Mucosa of gallbladder (tissue), 1 donor: ENCODE measurements at regions not wholly inside any gene's neighbourhood (a gene's known extent, or its start where the extent isn't known, plus 50 kb on each side); places are given as distances from the start of the nearest gene placed in this dataset.

Source experiments
- DNase-seq: peaks from one replicate; pipeline ENCODE4 v3.0.0-alpha.2; 2020; ENCODE audit warnings: low spot score
- donor health status: DM: no; HTN: no; CAD: no.

DNA sequence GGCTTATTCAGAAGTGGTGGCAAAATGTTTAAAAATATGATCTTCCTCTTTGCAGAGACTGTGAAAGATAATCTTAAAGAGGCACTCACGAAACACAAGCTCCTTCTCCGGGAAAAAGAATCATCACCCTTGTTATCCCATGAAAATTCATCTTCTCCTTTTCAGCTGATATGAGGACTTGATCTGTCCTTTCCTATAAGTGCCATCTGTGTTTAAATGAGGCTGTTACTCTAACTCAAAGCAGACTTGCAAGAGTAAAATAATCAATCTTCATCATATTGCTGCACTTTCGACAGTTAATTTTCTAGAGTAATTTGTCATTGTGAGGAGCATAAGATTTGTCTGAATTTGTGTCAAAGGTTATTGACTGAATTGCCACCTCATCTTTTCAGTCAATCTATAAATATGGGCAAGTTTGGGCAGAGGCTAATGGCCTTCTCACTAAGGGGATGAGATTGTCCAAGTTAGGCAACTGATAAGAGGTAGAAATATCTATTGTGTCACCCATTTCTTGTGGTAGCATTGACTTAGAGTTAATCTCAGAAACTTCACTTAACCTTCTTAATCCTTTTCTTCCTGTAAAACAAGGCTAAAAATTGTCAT is 452.9 kb downstream of the GRXCR1 start:
- DNase-seq, result no peak

DNA sequence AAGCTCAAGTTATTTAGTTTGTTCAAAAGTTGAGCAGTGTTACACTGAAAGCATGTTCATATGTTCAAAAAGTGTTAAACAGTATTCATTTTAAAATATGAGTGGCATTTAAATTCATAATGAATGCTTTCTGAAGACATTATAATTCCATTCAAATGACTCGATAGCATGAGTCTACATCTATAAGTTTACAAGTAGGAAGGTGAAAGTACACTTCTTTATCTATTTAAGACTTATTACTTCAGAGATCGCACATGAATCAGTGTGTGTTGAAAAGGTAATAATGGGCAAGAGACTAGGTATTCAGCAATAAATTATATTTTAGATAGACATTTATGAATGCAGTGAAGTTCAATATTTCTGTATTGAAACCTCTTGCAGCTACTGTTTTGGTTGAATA is 456.1 kb downstream of the GRXCR1 start:
- DNase-seq, result no peak

DNA sequence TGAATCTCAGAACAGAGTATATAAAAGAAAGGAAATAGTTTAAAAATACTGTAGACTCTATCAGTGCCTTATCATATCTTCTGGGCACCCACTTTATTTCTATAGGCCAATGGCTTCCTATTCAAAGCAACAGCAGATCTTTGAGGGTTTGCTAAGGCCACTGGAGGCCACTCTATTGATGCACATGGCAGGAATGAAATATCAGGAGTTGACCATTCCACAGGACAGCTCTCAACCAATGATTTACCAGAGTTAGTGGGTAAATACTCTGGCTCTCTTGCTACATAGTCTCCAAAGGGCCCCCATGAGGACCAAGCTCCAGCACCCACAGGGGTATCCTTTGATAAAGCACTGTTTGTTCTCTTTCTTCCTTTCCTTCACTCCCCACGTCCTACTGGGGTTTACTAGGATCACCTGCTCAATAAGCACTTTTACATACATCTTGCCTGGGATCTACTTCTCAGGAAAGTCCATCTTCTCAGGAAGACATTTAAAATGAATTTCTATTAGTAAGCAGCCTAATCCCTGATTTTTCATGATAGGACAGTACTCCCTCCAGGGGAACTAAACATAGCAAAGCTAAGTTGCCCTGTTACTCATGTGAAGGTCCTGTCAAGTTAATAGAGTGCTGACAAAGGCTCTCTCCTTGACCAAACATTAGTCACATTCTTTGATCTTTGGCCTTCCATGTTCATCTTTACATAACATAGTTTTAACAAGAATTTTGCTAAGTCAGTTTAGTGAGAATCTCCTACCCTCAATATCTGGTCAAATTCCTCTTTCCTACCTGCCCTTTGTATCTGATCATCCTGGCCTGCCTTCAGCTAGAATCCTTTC is 459.7 kb downstream of the GRXCR1 start:
- DNase-seq, result no peak

DNA sequence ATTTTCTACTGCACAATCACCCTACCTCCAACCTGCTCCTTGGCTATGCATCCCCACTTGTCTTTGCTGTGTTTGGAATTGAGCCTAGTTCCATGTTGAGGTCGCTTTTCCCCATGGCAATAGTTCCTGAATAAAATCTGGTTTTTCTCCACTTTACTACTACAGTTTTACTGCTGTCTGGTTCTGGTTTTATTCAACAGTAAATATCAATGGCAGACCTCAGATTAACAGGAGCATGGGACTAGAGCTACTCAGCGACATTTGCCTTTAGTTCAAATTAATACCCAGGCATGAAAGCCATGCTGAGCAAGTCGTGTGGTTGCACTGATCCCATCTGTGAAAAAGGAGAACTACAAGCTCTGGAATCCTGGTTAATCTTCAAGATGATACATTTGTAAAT is 460.3 kb downstream of the GRXCR1 start:
- DNase-seq, result no peak

DNA sequence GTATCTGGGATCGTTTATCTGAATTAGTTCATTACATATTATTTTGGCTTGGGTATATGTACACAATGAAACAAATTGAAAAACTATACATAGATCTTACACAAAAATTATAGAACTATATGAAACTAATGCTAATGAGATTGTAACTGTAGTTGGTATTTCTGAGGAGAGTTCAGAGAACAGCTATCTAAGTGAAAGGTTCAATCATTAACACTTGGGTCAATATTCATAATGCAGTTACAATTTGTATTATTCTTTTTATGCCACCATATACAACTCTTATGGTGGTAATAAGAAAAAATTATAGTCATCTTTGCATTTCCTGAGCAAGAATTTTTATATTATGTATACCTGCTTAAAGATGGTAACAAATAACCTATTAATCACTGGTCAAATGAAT is 461.0 kb downstream of the GRXCR1 start:
- DNase-seq, result no peak

DNA sequence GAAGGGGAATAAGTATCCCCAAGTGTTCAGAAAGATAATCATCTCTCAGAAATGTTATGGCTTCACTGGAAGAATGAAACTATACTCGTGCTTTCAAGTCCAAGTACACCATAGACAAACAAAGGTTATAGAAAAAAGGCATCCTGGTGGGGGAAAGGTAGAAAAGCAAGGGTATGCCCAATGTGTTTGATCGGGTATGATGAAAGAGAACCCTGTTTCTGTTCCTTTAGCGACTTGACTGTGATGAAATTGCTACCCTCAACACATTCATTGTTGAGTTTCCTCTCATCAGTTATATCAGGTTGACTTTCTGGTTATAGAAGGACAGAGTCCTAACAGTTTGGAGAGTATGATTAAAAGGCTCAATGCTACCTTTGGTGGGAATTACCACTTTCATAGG is 464.3 kb downstream of the GRXCR1 start:
- DNase-seq, result no peak

DNA sequence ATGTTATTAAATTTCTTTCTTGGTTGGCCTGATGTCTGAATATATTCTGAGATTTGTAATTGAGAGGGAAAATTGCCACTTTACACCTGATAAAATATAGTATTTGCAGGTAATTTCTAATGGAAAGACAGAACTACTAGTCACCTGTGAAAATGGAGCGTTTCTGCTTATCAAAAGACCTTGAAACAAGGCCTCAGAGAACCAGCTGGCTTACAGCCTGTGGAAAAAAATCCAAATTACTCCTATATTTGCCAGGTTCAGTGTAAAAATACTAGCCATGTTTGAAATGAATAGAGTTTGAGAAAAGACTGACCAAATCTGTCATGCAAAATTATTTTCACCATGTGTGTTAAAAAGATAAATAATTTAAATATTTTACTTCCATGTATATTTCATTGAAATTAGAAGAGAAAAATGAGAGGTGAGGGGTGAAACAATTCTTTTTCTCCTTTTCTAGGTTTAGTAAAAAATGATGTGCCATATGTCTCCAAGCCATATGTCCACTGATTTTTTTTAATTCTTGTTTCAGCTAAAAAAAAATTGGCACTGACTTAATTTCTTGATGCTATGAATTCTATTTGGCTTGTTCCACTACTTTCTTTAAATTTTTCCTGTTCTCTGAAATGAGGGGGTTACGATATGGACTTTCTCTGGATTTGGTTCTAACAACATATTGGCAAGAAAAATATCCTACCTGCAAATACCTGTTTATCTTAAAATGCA is 464.9 kb downstream of the GRXCR1 start:
- DNase-seq, result no peak

DNA sequence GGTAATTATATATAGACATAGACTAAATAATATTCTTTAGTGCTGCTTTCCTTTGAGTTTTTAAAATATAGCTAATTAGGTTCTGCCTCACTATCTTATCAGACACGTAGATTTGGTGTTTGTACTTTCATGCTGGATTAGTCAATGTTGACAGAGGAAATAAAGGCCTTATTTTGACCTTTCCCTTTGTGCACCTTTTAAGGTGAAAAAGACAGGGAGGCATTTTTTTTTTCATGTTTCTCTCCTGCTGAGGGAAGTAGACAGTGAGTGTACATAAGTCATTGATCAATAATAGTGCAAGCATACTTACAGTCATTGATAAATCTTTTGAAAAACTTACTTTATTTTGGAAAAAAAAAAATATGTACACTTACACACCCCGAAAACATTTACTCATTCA is 467.8 kb downstream of the GRXCR1 start:
- no peak for DNase-seq

DNA sequence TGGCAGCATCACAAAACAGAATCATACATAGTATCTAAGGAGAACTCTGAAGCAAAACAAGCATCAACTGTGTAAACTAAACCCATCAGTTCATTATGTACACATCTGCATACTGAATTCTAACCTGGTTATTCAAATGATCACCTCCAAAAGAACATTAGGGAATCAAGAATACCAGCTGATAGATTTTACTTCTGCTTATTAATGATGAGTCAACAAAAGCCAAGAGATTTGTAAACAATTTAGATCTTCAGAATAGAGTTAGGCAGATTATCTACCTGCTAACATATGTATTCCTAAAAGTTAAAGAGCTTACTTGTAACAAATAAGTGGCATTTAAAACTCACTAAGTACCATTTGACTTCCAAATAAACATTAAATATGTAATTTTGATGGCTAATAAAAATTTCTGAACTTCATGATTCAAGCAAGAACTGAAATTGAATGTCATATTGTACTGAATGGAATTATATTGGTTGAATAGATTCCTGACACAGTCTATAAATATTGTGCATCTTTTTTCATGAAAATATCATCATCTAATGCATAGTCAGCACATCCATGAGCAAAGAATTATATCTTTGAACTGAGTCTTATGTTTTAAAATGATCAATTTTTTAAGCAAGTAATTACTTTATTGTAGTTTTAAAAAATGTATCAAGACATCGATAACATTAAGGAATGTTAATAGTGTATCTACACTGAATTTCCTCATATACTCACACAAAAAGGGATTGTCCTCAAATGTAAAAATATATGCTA is 470.5 kb downstream of the GRXCR1 start:
- DNase-seq, result no peak

DNA sequence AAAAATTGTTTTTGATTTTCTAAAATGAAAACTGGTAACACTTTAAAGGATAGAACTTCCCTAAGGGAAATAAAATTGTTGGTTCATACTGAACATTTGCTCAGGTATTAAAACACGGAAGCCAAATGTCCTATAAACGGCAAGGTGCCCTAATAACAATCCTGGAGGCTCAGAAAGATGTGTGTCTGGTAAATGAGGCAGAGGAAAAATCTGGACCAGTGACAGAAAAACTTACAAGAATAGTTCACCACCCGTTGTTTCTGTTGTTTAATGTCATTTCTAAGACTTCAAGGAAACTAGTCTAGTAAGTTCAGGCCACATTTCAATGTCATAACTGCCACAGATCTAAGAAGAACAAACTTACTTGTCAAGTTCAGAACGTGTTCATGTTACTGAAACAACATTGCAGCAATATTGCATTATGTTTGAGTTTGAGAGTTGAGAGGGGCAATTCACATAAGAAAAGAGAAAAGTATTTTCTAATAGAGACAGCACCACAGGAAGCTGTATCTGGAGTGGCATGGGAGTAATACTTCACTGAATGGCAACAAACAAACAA is 476.6 kb downstream of the GRXCR1 start:
- DNase-seq, result no peak

DNA sequence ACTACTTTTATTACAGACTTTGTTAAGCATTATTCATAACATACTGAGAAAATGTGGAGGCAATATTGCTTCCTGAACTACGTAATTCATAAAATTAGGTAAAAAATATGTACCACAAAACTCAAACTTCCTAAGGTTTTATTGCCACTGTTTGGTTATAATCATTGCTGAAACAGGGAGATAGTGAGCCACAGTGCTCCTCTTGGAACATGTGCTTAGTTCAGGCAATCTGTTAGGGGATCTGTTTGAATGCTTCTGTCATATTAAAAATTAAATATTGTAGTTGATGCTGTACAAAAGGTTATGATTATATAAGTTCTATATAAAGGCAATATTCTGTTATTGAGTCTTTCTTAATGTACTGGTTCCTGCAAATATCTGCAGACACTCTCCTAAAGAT is 480.7 kb downstream of the GRXCR1 start:
- no peak for DNase-seq

DNA sequence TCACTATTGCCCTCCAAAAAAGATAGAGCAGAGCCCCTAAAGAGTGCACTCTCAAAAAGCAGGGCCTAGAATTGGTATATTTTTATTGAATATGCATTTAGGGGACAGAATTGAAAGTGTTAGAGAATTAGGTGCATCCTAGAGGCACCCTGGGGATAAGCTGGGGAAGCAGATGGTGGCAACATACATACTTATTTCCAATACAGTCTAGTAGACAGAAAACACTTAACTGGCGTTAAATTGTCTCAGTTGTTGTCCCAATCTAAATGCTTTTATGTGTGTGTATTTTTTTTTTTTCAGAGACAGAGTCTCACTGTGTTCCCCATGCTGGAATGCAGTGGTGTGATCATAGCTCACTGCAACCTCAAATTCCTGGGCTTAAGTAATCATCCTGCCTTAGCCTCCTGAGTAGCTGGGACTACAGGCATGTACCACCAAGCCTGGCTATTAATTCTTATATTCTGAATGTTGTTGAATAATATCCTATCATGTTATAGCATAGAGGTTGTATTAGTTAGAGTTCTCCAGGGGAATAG is 481.8 kb downstream of the GRXCR1 start:
- DNase-seq, result no peak

DNA sequence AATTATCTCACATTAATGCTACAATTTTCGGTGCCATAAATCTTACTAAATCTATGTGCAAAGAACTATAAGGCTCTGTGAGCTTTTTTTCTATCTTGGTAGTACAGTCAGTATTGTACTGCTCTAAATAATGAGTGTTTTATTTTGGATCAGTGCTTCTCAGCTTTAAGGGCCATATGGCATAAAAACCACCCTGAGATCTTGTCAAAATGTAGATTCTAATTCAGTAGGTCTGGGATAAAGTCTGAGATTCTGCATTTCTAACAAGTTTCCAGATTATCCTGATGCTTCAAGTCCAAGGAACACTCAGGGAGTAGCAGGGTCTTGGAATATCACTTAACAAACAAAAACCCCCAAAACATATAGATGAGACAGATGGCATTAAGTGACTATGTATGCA is 486.5 kb downstream of the GRXCR1 start:
- DNase-seq, result no peak

DNA sequence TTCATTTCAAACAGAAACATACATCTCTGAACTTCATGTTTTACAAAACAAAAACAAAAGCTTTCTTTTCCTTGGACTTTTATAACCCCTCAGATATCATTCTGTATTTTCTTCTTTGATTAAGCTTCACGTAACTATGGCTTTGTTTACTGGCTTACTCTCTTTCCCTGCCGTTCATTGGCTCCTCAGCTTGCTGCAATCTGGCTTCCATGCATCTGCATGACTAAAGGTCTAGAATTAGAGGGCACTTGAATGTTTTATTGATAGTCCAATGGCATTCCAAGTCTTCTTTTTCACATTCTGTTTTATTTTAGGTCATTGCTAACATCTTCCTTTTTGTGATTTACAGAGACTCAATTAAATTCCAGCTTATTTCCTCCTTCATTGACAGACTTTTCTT is 487.6 kb downstream of the GRXCR1 start:
- DNase-seq, result no peak

DNA sequence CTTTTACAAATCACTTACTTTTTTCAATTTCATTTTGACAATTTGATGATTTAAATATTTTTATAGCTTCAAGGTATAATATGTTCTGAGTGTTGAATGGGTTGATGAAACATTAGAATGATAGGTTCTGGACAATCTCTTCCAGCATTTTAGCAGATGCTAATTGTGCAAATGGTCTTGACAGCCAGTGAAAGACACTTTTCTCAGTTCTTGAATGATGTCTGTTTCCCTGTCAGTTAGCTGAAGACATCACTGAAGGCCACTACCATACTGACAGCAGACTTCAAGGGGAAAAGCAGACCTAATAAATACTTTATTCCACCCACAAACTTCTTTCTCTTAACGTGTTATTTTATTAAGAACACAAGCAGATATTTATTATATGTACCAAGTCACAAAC is 498.6 kb downstream of the GRXCR1 start:
- no peak for DNase-seq

DNA sequence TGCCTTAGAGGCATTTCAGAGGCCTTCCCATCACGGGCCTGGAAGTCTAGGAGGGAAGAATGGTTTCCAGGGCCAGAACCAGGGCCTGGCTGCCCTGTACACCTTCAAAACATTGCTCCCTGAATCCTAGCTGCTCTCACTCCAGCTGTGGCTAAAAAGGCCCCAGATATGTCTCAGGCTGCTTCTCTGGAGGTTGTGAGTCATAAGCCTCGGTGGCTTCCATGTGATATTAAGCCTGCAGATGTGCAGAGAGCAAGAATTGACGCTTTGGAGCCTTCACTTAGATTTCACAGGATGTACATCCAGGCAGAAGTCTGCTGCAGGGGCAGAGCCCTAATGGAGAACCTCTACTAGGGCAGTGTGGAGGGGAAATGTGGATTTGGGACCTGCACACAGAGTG is 502.5 kb downstream of the GRXCR1 start:
- no peak for DNase-seq

DNA sequence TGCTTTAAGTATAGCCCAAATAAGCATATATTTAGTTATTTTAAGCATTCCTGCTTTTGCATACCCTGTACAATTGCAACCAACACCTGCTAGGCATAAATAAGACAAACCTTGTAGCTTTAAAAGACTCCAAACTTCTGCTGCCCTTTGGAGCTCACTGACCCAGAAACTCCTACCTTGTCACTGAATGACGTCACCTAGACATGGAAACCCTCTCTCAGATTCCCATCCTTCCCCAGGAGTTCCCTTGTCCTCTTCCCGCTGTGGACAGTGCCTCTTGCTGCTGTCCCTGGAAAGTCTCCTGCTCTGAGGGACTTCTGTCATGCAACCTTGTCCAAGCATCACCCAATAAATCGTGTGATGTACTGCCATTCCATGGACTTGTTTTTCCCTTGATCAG is 507.2 kb downstream of the GRXCR1 start:
- DNase-seq, result no peak

DNA sequence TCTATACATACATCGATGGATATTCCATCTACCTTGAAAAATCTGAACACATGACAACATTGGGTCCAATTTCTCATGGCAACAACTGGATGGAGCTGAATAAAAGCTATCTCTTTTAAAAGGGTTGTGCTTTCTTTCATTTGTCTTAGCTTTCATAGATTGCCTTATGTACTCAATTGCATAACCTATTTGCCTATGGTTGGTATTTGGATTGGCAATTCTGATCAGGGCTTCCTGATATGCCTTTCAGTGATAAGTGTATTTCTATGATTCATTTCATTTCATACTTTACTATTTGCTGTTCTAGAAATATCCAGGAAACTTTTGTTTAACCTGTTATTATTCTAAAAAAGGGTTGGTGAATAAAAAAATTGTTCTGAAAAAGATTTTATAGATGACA is 509.9 kb downstream of the GRXCR1 start:
- DNase-seq, result no peak

DNA sequence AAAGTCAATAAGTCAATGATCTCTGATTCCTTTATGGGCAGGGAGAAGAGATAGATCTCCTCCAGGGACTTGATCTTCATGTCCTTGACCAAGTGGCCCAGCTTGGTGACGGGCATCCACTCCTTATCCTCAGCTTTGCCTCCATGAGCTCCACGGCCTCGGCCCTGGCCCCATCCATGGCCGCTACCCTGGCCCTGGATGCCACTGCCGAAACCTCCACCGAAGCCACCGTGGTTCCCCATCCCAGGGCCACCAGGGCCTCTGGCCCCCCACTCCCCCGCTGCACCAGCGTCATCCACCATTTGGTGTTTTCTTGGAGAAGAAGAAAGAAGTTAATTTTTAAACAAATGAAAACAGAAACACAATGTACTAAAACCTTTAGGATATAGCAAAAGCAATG is 518.1 kb downstream of the GRXCR1 start:
- no peak for DNase-seq

DNA sequence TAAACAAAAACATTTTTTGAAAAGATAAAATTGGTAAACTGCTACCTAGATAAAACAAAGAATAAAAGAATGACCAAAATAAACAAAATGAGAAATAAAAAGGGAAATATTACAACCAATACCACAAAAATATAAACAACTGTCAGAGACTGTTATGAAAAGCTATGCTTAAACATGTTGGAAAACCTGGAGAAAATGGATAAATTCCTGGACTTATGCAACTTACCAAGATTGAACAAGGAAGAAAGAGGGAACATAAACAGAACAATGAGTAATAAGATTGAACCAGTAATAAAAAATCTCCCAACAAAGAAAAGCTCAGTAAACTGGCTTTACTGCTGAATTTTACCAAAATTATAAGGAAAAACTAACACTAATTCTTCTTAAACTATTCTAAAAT is 518.7 kb downstream of the GRXCR1 start:
- no peak for DNase-seq

DNA sequence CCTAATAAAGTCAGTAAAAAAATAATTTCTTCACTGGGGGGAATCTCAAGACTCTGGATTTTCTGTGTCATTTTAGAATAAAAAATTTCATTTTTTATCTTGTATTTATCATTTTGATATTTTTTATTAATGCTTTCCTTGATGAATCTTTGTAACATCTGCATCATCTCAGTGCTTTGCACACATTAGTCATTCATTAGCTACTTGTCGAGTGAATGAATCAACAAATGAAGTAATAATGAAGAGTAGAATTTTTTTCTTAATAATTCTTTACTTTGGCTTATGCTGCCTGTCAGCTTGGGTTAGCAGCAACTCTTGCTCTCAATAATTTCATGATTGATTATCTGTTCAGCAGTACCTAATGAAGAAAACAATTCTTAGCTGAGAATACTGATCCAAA is 530.8 kb downstream of the GRXCR1 start:
- DNase-seq, result no peak

DNA sequence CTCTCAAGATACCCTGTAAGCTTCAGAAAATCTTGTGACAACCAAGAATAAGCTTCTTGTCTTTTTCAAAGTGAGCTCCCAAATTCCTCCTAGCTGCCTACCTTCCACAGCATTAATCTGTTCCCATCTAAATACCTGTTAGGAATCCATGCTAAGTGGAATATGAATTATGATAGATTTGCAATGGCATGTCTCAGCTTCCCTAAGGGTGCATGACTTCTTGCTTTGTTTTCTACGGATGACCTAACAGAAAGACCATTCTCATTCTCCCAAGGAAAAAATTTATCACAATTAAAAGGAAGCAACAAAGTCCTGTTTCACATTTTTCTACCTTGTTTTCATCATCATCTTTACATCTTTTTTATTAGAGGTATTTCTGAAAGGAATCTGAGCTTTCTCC is 532.7 kb downstream of the GRXCR1 start:
- DNase-seq, result no peak
